PC-3 (cell line): ENCODE measurements at regions not wholly inside any gene's neighbourhood (a gene's known extent, or its start where the extent isn't known, plus 50 kb on each side); places are given as distances from the start of the nearest gene placed in this dataset.

Experiments used
- CTCF ChIP-seq: fragments of 300-600 bp; sonication (generic); conservative IDR thresholded peaks from 2 replicates; pipeline ENCODE4 v1.5.1; 2017; ENCODE audit warnings: antibody characterized with exemption, low read depth, mild to moderate bottlenecking, low read length
- EZH2phosphoT487 ChIP-seq: fragments of 300-600 bp; sonication (generic); IDR thresholded peaks from 2 replicates; pipeline ENCODE4 v1.6.1; 2018; ENCODE audit warnings: mild to moderate bottlenecking, antibody characterized with exemption, low read length, borderline replicate concordance

DNA sequence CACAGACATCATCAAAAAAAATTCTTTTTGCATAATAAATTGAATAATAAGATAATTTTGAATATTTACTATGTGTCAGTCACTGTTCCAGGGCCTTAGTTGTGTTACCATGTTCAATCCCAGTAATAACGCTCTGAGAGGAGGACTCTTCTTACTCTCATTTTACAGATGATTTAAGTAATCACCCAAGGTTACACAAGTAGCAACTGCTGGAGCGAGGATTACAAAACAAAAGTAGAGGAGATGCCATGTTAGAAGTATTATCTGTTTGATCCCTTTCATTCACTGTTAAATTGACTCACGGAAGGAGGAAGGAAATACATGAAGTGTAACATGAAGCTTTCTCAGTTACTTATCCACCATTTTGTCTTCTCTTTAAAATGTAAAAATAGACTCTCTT, 412.8 kb downstream of the NFIB start:
- TF ChIP-seq EZH2phosphoT487 (no peak), CTCF (no peak)
